ENCODE measurements at regions not wholly inside any gene's neighbourhood (a gene's known extent, or its start where the extent isn't known, plus 50 kb on each side); places are given as distances from the start of the nearest gene placed in this dataset.

DNA sequence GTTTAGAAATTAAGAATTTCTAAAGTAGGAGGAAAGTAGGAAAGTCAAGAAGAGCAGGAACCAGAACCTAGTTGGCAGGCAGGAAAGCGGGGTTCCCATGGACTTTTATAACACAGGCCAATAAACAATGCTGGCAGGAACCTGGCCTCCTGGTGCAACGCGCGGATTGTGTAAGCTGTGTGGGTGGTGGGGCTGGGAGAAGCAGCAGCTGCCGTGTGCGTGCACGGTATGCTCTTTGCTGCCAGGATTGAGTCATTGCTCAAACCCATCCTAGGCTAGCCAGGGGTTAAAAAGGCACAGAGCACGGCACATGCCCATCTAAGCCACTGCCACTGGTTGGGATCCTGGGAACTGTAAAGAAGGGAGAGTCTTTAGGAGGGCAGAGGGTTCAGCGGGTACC is 209.9 kb upstream of the RGMA start:
- Histone ChIP-seq H3K9ac (no peak overlapping the region), H3K9me3 (no peaks in the 10 kb centered on the region), H3F3A (replicated peaks; ENCODE audit: insufficient read depth) (no peaks in the 10 kb centered on the region), H3K36me3 (replicated peaks in 1 of 2; ENCODE audit: control insufficient read depth in 1 of 2, insufficient read depth in 2 of 2, low read length in 1 of 2) (no peaks in the 10 kb centered on the region), H3K4me2 (no peak overlapping the region), H3K27ac (ENCODE audit: low read depth in 2 of 2, low read length in 1 of 2) (no peak overlapping the region), H3K4me1 (ENCODE audit: control insufficient read depth in 1 of 2, insufficient read depth in 2 of 2, low read depth in 1 of 2, low read length in 1 of 2) (no peaks in the 10 kb centered on the region), H3K79me2 (ENCODE audit: insufficient read depth) (no peaks in the 10 kb centered on the region), H2AFZ (ENCODE audit: low read depth) (no peak overlapping the region), H3K9me2 (no peaks in the 10 kb centered on the region), H4K20me1 (ENCODE audit: insufficient read depth) (no peaks in the 10 kb centered on the region), H3K4me3 (ENCODE audit: low read depth in 2 of 2, low read length in 1 of 2) (no peak overlapping the region), H3K27me3 (ENCODE audit: insufficient read depth) (no peaks in the 10 kb centered on the region)
- TF ChIP-seq FOXJ3 (CRISPR knock-in tag; IDR thresholded peaks at IDR 0.05) (no peak), CHD2 (IDR thresholded peaks at IDR 0.05; ENCODE audit: low read length, partially characterized antibody) (no peak), EZH2phosphoT487 (IDR thresholded peaks at IDR 0.05; ENCODE audit: borderline replicate concordance, low read depth) (no peak)
- 73% methylated on average over 8 of the region's 9 CpGs for WGBS (ENCODE audit: low lambda C conversion rate)
- POLR2A ChIA-PET = no interaction called here
- CTCF ChIA-PET = no interaction called here
- DNase-seq = no peak

DNA sequence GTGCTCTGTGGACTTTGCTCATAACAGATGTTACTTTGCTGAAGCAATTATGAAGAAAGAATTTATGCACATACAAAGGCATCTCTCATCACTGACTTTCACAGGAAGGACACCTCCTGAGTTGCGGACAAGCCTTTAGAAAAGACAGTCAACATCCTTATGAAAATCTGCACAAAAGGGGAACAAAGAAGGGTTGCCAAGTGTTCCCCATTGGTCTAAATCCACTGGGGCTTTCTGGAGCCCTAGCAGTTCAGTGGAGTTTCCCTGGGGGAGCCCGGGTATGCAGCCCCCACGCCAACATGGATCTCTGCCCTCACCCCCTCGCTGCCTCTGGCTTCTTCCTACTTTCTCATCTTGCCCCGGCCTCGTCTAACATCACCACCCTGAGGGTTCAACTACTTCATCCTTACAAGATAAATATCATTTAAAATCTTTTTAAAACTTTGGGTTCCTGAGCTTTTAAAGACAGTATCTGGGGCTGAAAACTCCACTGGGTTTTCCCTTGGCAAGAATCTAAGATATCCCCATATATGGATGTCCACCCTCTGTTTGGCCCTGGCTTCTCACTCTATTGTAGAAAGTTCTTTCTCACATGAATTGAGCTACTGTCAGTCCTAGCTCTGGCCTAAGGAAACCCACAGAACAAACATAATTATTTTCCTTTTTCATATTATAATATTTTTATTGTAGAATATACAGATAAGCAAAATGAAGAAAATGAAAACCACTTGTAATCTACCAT is 207.9 kb upstream of the RGMA start:
- Histone ChIP-seq H2AFZ (ENCODE audit: low read depth) (no peak overlapping the region), H3K79me2 (ENCODE audit: insufficient read depth) (no peaks in the 10 kb centered on the region), H3K4me2 (no peak overlapping the region), H3K4me3 (ENCODE audit: low read depth in 2 of 2, low read length in 1 of 2) (no peak overlapping the region), H3K9me3 (no peaks in the 10 kb centered on the region), H3K36me3 (replicated peaks in 1 of 2; ENCODE audit: control insufficient read depth in 1 of 2, insufficient read depth in 2 of 2, low read length in 1 of 2) (no peaks in the 10 kb centered on the region), H3K27ac (ENCODE audit: low read depth in 2 of 2, low read length in 1 of 2) (no peak overlapping the region), H3F3A (replicated peaks; ENCODE audit: insufficient read depth) (no peaks in the 10 kb centered on the region), H3K4me1 (ENCODE audit: control insufficient read depth in 1 of 2, insufficient read depth in 2 of 2, low read depth in 1 of 2, low read length in 1 of 2) (no peaks in the 10 kb centered on the region), H3K9ac (no peak overlapping the region), H3K27me3 (ENCODE audit: insufficient read depth) (no peaks in the 10 kb centered on the region), H3K9me2 (no peaks in the 10 kb centered on the region), H4K20me1 (ENCODE audit: insufficient read depth) (no peaks in the 10 kb centered on the region)
- 23% methylated on average over 5 of the region's 6 CpGs for WGBS (ENCODE audit: low lambda C conversion rate)
- TF ChIP-seq, protein P1, sequence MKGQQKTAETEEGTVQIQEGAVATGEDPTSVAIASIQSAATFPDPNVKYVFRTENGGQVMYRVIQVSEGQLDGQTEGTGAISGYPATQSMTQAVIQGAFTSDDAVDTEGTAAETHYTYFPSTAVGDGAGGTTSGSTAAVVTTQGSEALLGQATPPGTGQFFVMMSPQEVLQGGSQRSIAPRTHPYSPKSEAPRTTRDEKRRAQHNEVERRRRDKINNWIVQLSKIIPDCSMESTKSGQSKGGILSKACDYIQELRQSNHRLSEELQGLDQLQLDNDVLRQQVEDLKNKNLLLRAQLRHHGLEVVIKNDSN (IDR thresholded peaks at IDR 0.05; ENCODE audit: borderline replicate concordance, low read depth) = no peak
- TF ChIP-seq JUND (IDR thresholded peaks at IDR 0.05) = no peak
- no peak for TF ChIP-seq SMC3 (IDR thresholded peaks at IDR 0.05; ENCODE audit: low read depth, low read length)
- TF ChIP-seq POLR2AphosphoS5 (IDR thresholded peaks at IDR 0.05; ENCODE audit: low read depth, low read length) = no peak
- TF ChIP-seq MXI1 (IDR thresholded peaks at IDR 0.05; ENCODE audit: low read depth, low read length) = no peak
- no peak for TF ChIP-seq CHD2 (IDR thresholded peaks at IDR 0.05; ENCODE audit: low read length, partially characterized antibody)
- no peak for TF ChIP-seq CTCF (IDR thresholded peaks at IDR 0.05)
- TF ChIP-seq TCF12 (IDR thresholded peaks at IDR 0.05) = no peak
- no peak for TF ChIP-seq MEF2A (IDR thresholded peaks at IDR 0.05; ENCODE audit: borderline replicate concordance, low read depth)
- TF ChIP-seq SIN3A (IDR thresholded peaks at IDR 0.05; ENCODE audit: borderline replicate concordance, low read depth, low read length) = no peak
- no peak for TF ChIP-seq RXRA (IDR thresholded peaks at IDR 0.05; ENCODE audit: borderline replicate concordance, low read depth)
- no peak for TF ChIP-seq NFIC (IDR thresholded peaks at IDR 0.05; ENCODE audit: borderline replicate concordance)
- TF ChIP-seq RAD21 (IDR thresholded peaks at IDR 0.05; ENCODE audit: low read length) = no peak
- no peak for TF ChIP-seq EZH2phosphoT487 (IDR thresholded peaks at IDR 0.05; ENCODE audit: borderline replicate concordance, low read depth)
- ChIA-PET CTCF (no interaction called here), POLR2A (no interaction called here)
- no peak for DNase-seq

Data from SK-N-SH (cell line).